K562 (cell line): ENCODE measurements at regions not wholly inside any gene's neighbourhood (a gene's known extent, or its start where the extent isn't known, plus 50 kb on each side); places are given as distances from the start of the nearest gene placed in this dataset.

Experiments
- ATAC-seq: fragments of 200-7000 bp; cut with Tn5 transposase; 3 replicates; pipeline ENCODE4 v1.9.1; 2020; ENCODE audit warnings: moderate library complexity
- BruUV-seq: library from RNA; stranded (reverse); fragments of 400-500 nt; replicated peaks from 2 replicates; lab custom pipeline; 2021; lab: Mats Ljungman, UMichigan
- CTCF ChIA-PET: fragments of 300-600 bp; formaldehyde crosslinking; extraction: SDS; loops from one replicate; lab custom pipeline; 2021; ENCODE audit warnings: low intra/inter-chr PET ratio; lab: Yijun Ruan, JAX
- POLR2A ChIA-PET: fragments of 300-600, 350-650 bp; sonication (Branson Sonifier 250); formaldehyde crosslinking; extraction: SDS; loops from one replicate; lab custom pipeline; 2021; ENCODE audit warnings: antibody characterized with exemption, inconsistent platforms; lab: Yijun Ruan, JAX
- DNase-seq, 4 experiments: peaks; one replicate each; pipeline versions ENCODE4 v3.0.0 to v3.0.0-alpha.2; 2011 to 2018; ENCODE audit warnings: low spot score in 3 of 4, mixed read lengths in 3 of 4; ENCODE audit errors: extremely low read depth in 1 of 4
- FAIRE-seq: peaks from 2 replicates; lab custom pipeline; 2011; peaks lifted over from hg19 to GRCh38; lab: Jason Lieb, UNC
- H2AFZ ChIP-seq: 2 replicates; pipeline ENCODE4 v1.6.0; 2011; ENCODE audit warnings: low read depth, low read length, control low read depth, inconsistent platforms
- H3K27ac ChIP-seq: fragments of 200-600 bp; 3 replicates; pipeline ENCODE4 v1.8.0; 2011; ENCODE audit warnings: low read depth, mild to moderate bottlenecking, control low read depth, inconsistent platforms, low read length, moderate library complexity, mixed read lengths; ENCODE audit errors: extremely low read depth
- H3K27me3 ChIP-seq, 2 experiments: fragments of 300-600 bp in 1 of 2; 2 replicates in 1 of 2; 3 replicates in 1 of 2; pipeline versions ENCODE4 v1.6.0 to v1.8.0; 2011; ENCODE audit warnings: inconsistent platforms in 2 of 2, low read length in 2 of 2, mild to moderate bottlenecking in 1 of 2, mixed read lengths in 1 of 2, moderate library complexity in 1 of 2; ENCODE audit not compliant: control insufficient read depth in 2 of 2, insufficient read depth in 2 of 2
- H3K36me3 ChIP-seq: fragments of 300-600 bp; 3 replicates; pipeline ENCODE4 v1.8.0; 2011; ENCODE audit warnings: mild to moderate bottlenecking, low read length, inconsistent platforms; ENCODE audit not compliant: control insufficient read depth, insufficient read depth
- H3K4me1 ChIP-seq, 2 experiments: fragments of 200-600 bp in 1 of 2; replicated peaks in 1 of 2; 2 replicates in 1 of 2; 3 replicates in 1 of 2; pipeline versions ENCODE4 v1.5.1 to v1.8.0; 2011; ENCODE audit warnings: inconsistent platforms in 2 of 2, low read length in 2 of 2, mild to moderate bottlenecking in 1 of 2, mixed read lengths in 1 of 2, moderate library complexity in 1 of 2; ENCODE audit not compliant: control insufficient read depth in 2 of 2, insufficient read depth in 2 of 2
- H3K4me2 ChIP-seq: 2 replicates; pipeline ENCODE4 v1.6.1; 2011; ENCODE audit warnings: low read length, control low read depth, inconsistent platforms, mixed read lengths; ENCODE audit not compliant: insufficient read depth
- H3K4me3 ChIP-seq: fragments of 200-600 bp; sonication (generic), shearing (Covaris generic); 2 replicates; pipeline ENCODE4 v1.5.1; 2016; ENCODE audit warnings: control low read depth, inconsistent platforms
- H3K79me2 ChIP-seq: fragments of 200-600 bp; 3 replicates; pipeline ENCODE4 v1.8.0; 2011; ENCODE audit warnings: low read length, inconsistent platforms; ENCODE audit not compliant: control insufficient read depth, insufficient read depth
- H3K9ac ChIP-seq, 2 experiments: 2 replicates each; pipeline versions ENCODE4 v1.6.0 to v1.6.1; 2011; ENCODE audit warnings: low read depth in 2 of 2, low read length in 2 of 2, control low read depth in 1 of 2, inconsistent platforms in 1 of 2, mild to moderate bottlenecking in 1 of 2, mixed read lengths in 1 of 2; ENCODE audit not compliant: insufficient read depth in 1 of 2
- H3K9me1 ChIP-seq: one replicate; pipeline ENCODE4 v1.6.0; 2011; ENCODE audit warnings: inconsistent platforms, mild to moderate bottlenecking, low read length, moderate library complexity; ENCODE audit not compliant: control insufficient read depth, insufficient read depth
- H3K9me3 ChIP-seq: replicated peaks from 2 replicates; pipeline ENCODE4 v1.5.1; 2011; ENCODE audit warnings: low read depth, low read length, inconsistent platforms; ENCODE audit not compliant: control insufficient read depth, insufficient read depth
- H4K20me1 ChIP-seq: replicated peaks from 2 replicates; pipeline ENCODE4 v1.6.1; 2011; ENCODE audit warnings: low read length, inconsistent platforms, mixed read lengths; ENCODE audit not compliant: control insufficient read depth, insufficient read depth
- CEBPG ChIP-seq, 3 experiments: fragments of 200-800 bp in 1 of 3; sonication (Bioruptor generic) in 1 of 3; sonication (generic) in 1 of 3; formaldehyde crosslinking in 1 of 3; IDR thresholded peaks in 2 of 3; conservative IDR thresholded peaks in 1 of 3; 2 replicates each; pipeline versions ENCODE4 v1.6.1 to v1.8.0; 2016 to 2022; ENCODE audit warnings: missing compliant biosample characterization in 2 of 3, missing genetic modification characterization in 2 of 3, mild to moderate bottlenecking in 1 of 3, missing genetic modification reagents in 1 of 3
- EP400 ChIP-seq: fragments of 450-650 bp; IDR thresholded peaks from 2 replicates; pipeline ENCODE4 v1.6.1; 2017; ENCODE audit warnings: antibody characterized with exemption, mild to moderate bottlenecking, moderate library complexity
- FOXK2 ChIP-seq, 2 experiments: fragments of 450-650 bp; IDR thresholded peaks in 1 of 2; conservative IDR thresholded peaks in 1 of 2; 2 replicates each; pipeline ENCODE4 v1.6.1; 2016; ENCODE audit warnings: low read depth in 2 of 2, mild to moderate bottlenecking in 1 of 2
- HDAC2 ChIP-seq: fragments of 450-650 bp; IDR thresholded peaks from 2 replicates; pipeline ENCODE4 v1.6.1; 2016; ENCODE audit warnings: mild to moderate bottlenecking
- NR2C1 ChIP-seq, 2 experiments: fragments of 450-650 bp; IDR thresholded peaks; 2 replicates each; pipeline ENCODE4 v1.6.1; 2017; ENCODE audit warnings: mild to moderate bottlenecking in 2 of 2, antibody characterized with exemption in 1 of 2, inconsistent platforms in 1 of 2, missing compliant biosample characterization in 1 of 2, missing genetic modification characterization in 1 of 2
- RCOR1 ChIP-seq, 2 experiments: IDR thresholded peaks; 2 replicates each; pipeline ENCODE4 v1.6.1; 2012; ENCODE audit warnings: low read depth in 2 of 2, low read length in 2 of 2, borderline replicate concordance in 1 of 2, improper control_type of control experiment in 1 of 2
- WGBS: fragments of 100-300 bp; shearing (Covaris generic); methylation state at CpG from one replicate; pipeline ENCODE4 v1.1.6; 2016; ENCODE audit warnings: low coverage, mixed read lengths; ENCODE audit not compliant: insufficient coverage; ENCODE audit errors: missing lambda C conversion rate; 5-methylcytosine and 5-hydroxymethylcytosine counted together
- in situ Hi-C: fragments of 300-500 bp; cut with MboI; formaldehyde crosslinking; loops from 4 replicates; pipeline ENCODE4 v1.15.0; 2018; ENCODE audit warnings: inconsistent platforms, mixed read lengths
- intact Hi-C: fragments of 100-400 bp; cut with micrococcal nuclease; formaldehyde crosslinking; loops from 2 replicates; pipeline ENCODE4 v1.14.2; 2022
- TF ChIP-seq, protein P1 (sequence below), 2 experiments: fragments of 450-650 bp in 1 of 2; sonication (generic) in 1 of 2; formaldehyde crosslinking in 1 of 2; IDR thresholded peaks in 1 of 2; conservative IDR thresholded peaks in 1 of 2; 2 replicates each; pipeline versions ENCODE4 v1.6.1 to v1.8.1; 2016 to 2023; ENCODE audit warnings: mild to moderate bottlenecking in 2 of 2, moderate library complexity in 2 of 2, inconsistent platforms in 1 of 2, missing genetic modification reagents in 1 of 2
- TF ChIP-seq, protein P2 (sequence below), 2 experiments: IDR thresholded peaks; 2 replicates each; pipeline ENCODE4 v1.6.1; 2011; ENCODE audit warnings: borderline replicate concordance in 1 of 2, control low read depth in 1 of 2, low read depth in 1 of 2, low read length in 1 of 2, mild to moderate bottlenecking in 1 of 2, mixed read lengths in 1 of 2, moderate library complexity in 1 of 2; ENCODE audit not compliant: insufficient read depth in 1 of 2, insufficient read length in 1 of 2, poor library complexity in 1 of 2, severe bottlenecking in 1 of 2; ENCODE audit errors: extremely low read depth in 1 of 2

DNA sequence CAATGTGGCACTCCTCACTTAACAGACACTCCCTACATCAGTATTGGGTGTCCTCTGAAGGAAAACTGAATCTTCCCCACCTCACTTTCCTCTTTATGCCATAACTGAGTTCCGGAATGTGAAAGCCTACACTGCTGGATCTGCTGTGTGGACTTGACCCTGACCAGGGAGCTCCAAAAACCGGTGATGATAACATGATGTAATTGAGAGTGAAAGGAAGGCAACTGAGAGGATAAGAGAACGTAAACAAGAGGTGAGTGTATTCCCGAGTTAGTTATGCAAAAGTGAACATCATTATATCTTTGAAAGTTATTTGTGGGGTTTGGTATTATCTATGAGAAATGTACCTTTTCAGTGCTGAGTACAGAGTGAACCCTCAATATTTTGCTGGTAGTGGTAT, 1794.8 kb downstream of the MRPL39 start:
- Histone ChIP-seq H3K9me1 (no peaks in the 10 kb centered on the region), H3K4me3 (no peak overlapping the region), H3K27me3 (no peaks in the 10 kb centered on the region), H3K4me2 (peak overlapping the region; percentile 58), H3K27ac (peak overlapping the region; percentile 75), H3K36me3 (no peaks in the 10 kb centered on the region), H2AFZ (peak overlapping the region; percentile 92), H3K9me3 (0 out of 2 replicates have a peak, but pooled peaks cover 1% of the 10 kb centered on the region), H3K79me2 (no peaks in the 10 kb centered on the region), H3K9ac (peak overlapping the region in 1 of 2 experiments; percentile 42; a peak in 2 of 4 replicates), H4K20me1 (no peaks in the 10 kb centered on the region), H3K4me1 (no peaks in the 10 kb centered on the region; a peak in 3 of 5 replicates)
- DNase-seq: peak in 2 of 4 experiments; percentile 9 to 24
- no TSS peak for BruUV-seq
- TF ChIP-seq, protein P1, sequence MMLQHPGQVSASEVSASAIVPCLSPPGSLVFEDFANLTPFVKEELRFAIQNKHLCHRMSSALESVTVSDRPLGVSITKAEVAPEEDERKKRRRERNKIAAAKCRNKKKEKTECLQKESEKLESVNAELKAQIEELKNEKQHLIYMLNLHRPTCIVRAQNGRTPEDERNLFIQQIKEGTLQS (IDR thresholded peaks at IDR 0.05): peak; percentile 50; the same call in 1 of the 2 replicates
- TF ChIP-seq, protein P1 (CRISPR knock-in tag; conservative IDR thresholded peaks at IDR 0.05): no peak
- TF ChIP-seq HDAC2 (no peak), CEBPG (CRISPR knock-in tag; IDR thresholded peaks at IDR 0.05) (no peak), CEBPG (tag; conservative IDR thresholded peaks at IDR 0.05 in 1 of 2, IDR thresholded peaks at IDR 0.05 in 1 of 2) (peak in 1 of 2 experiments; percentile 46; a peak in 1 of 4 replicates), RCOR1 (IDR thresholded peaks at IDR 0.05; ENCODE audit: borderline replicate concordance in 1 of 2, low read depth in 2 of 2, low read length in 2 of 2) (no peak), EP400 (0 out of 2 replicates have a peak, but pooled peaks have one; percentile 24), NR2C1 (IDR thresholded peaks at IDR 0.05) (no peak), NR2C1 (tag; IDR thresholded peaks at IDR 0.05) (peak; percentile 23; the same call in 1 of the 2 replicates), FOXK2 (conservative IDR thresholded peaks at IDR 0.05 in 1 of 2, IDR thresholded peaks at IDR 0.05 in 1 of 2; ENCODE audit: low read depth in 2 of 2) (peak; percentile 61 to 67; a peak in 3 of 4 replicates)
- TF ChIP-seq, protein P2, sequence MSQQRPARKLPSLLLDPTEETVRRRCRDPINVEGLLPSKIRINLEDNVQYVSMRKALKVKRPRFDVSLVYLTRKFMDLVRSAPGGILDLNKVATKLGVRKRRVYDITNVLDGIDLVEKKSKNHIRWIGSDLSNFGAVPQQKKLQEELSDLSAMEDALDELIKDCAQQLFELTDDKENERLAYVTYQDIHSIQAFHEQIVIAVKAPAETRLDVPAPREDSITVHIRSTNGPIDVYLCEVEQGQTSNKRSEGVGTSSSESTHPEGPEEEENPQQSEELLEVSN (IDR thresholded peaks at IDR 0.05; ENCODE audit: borderline replicate concordance in 1 of 2, extremely low read depth in 1 of 2, insufficient read depth in 1 of 2, insufficient read length in 1 of 2, low read depth in 1 of 2, low read length in 1 of 2, poor library complexity in 1 of 2, severe bottlenecking in 1 of 2): no peak
- FAIRE-seq: no peak
- WGBS: 1% methylated on average over 4 of the region's 4 CpGs
- in situ Hi-C loops: no loop called here
- ChIA-PET POLR2A (no interaction called here), CTCF (no interaction called here)
- intact Hi-C loops: no loop called here
- peak; percentile 81 for ATAC-seq
